Breast epithelium (tissue), 4 donors: ENCODE measurements at regions not wholly inside any gene's neighbourhood (a gene's known extent, or its start where the extent isn't known, plus 50 kb on each side); places are given as distances from the start of the nearest gene placed in this dataset.

Experiments
- DNase-seq, 2 donors: peaks; one replicate each; pipeline ENCODE4 v3.0.0-alpha.2; 2019; ENCODE audit warnings: low spot score in 2 of 2
- H3K27ac ChIP-seq, 2 donors: fragments of 200-600 bp; sonication (generic) in 1 of 2; one replicate each; pipeline ENCODE4 v1.5.1; 2016 to 2019; ENCODE audit warnings: mild to moderate bottlenecking in 1 of 2
- H3K27me3 ChIP-seq, 2 donors: fragments of 200-600 bp; sonication (generic) in 1 of 2; one replicate each; pipeline versions ENCODE4 v1.5.1 to v1.6.0; 2017 to 2019; ENCODE audit warnings: control low read depth in 1 of 2, mild to moderate bottlenecking in 1 of 2
- H3K36me3 ChIP-seq: fragments of 200-600 bp; one replicate; pipeline ENCODE4 v1.5.1; 2019
- H3K4me1 ChIP-seq, 2 donors: fragments of 200-600 bp; sonication (generic); one replicate each; pipeline ENCODE4 v1.5.1; 2016 to 2019; ENCODE audit warnings: control low read depth in 1 of 2
- H3K4me3 ChIP-seq, 3 donors: fragments of 200-600 bp; sonication (generic); 1 replicate in 2 of 3; 2 replicates in 1 of 3; pipeline ENCODE4 v1.5.1; 2016 to 2019; ENCODE audit warnings: mild to moderate bottlenecking in 3 of 3, moderate library complexity in 2 of 3
- H3K9me3 ChIP-seq, 2 donors: fragments of 200-600 bp; sonication (generic) in 1 of 2; one replicate each; pipeline ENCODE4 v1.5.1; 2016 to 2019; ENCODE audit warnings: control low read depth in 1 of 2
- POLR2A ChIP-seq: fragments of 450-650 bp; IDR thresholded peaks from one replicate; pipeline ENCODE4 v1.6.1; 2016; ENCODE audit warnings: antibody characterized with exemption, mild to moderate bottlenecking, moderate library complexity
- POLR2AphosphoS5 ChIP-seq, 3 donors: sonication (generic); formaldehyde crosslinking; IDR thresholded peaks; one replicate each; pipeline ENCODE4 v1.6.1; 2017; ENCODE audit warnings: antibody characterized with exemption in 3 of 3
- intact Hi-C: fragments of 100-400 bp; cut with DNase I; formaldehyde crosslinking; loops from one replicate; pipeline ENCODE4 v1.15.1; 2023; ENCODE audit warnings: low total_unique reads
- TF ChIP-seq, protein P1 (sequence below), 3 donors: fragments of 450-650 bp; IDR thresholded peaks; one replicate each; pipeline ENCODE4 v1.5.1; 2016 to 2017; ENCODE audit warnings: antibody characterized with exemption in 3 of 3, mild to moderate bottlenecking in 3 of 3, moderate library complexity in 3 of 3

- Histone ChIP-seq H3K4me1 (no peaks in the 10 kb centered on the region), H3K27me3 (no peaks in the 10 kb centered on the region), H3K4me3 (no peak overlapping the region), H3K9me3 (no peaks in the 10 kb centered on the region), H3K27ac (no peak overlapping the region), H3K36me3 (no peaks in the 10 kb centered on the region)
- no peak for DNase-seq
- intact Hi-C loops = no loop called here
- TF ChIP-seq, protein P1, sequence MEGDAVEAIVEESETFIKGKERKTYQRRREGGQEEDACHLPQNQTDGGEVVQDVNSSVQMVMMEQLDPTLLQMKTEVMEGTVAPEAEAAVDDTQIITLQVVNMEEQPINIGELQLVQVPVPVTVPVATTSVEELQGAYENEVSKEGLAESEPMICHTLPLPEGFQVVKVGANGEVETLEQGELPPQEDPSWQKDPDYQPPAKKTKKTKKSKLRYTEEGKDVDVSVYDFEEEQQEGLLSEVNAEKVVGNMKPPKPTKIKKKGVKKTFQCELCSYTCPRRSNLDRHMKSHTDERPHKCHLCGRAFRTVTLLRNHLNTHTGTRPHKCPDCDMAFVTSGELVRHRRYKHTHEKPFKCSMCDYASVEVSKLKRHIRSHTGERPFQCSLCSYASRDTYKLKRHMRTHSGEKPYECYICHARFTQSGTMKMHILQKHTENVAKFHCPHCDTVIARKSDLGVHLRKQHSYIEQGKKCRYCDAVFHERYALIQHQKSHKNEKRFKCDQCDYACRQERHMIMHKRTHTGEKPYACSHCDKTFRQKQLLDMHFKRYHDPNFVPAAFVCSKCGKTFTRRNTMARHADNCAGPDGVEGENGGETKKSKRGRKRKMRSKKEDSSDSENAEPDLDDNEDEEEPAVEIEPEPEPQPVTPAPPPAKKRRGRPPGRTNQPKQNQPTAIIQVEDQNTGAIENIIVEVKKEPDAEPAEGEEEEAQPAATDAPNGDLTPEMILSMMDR (IDR thresholded peaks at IDR 0.05) = no peak
- no peak for TF ChIP-seq POLR2A
- TF ChIP-seq POLR2AphosphoS5 (IDR thresholded peaks at IDR 0.05) = no peak
These were observed 924.5 kb upstream of the MBL2 start for GRCh38 chr10:53697038-53697437.

GRCh38 chr10:53690524-53691240, 918.1 kb upstream of the MBL2 start:
- TF ChIP-seq POLR2A = no peak
- TF ChIP-seq POLR2AphosphoS5 (IDR thresholded peaks at IDR 0.05) = no peak
- TF ChIP-seq, protein P1 (IDR thresholded peaks at IDR 0.05) = no peak
- H3K9me3 ChIP-seq = no peaks in the 10 kb centered on the region
- H3K4me3 ChIP-seq = no peak overlapping the region
- no peaks in the 10 kb centered on the region for H3K4me1 ChIP-seq
- H3K36me3 ChIP-seq = no peaks in the 10 kb centered on the region
- DNase-seq = no peak
- no peak overlapping the region for H3K27ac ChIP-seq
- intact Hi-C loops = no loop called here
- no peaks in the 10 kb centered on the region for H3K27me3 ChIP-seq

DNA sequence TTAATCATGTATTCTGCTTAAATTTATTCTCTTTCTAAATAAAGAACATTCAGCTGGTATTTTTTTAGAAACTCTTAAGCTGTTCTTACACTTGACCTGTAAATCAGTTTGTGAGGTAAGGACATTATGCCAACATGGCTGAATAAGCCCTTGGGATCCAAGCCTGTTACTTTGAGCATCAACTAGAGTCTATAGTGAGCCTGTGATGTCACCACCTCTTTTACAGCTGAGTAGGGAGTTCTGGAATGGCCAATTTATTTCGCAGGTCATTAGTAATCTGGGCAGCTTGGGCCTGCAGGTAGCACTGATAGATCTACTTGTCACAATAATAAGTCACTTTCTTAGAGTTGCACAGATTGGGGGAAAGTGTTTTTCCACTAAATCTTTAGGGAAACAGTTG, 915.2 kb upstream of the MBL2 start:
- Histone ChIP-seq H3K36me3 (no peaks in the 10 kb centered on the region), H3K4me1 (no peaks in the 10 kb centered on the region), H3K27ac (no peak overlapping the region), H3K27me3 (no peaks in the 10 kb centered on the region), H3K9me3 (no peaks in the 10 kb centered on the region), H3K4me3 (no peak overlapping the region)
- TF ChIP-seq POLR2AphosphoS5 (IDR thresholded peaks at IDR 0.05) = no peak
- TF ChIP-seq, protein P1 (IDR thresholded peaks at IDR 0.05) = no peak
- TF ChIP-seq POLR2A = no peak
- DNase-seq = no peak
- intact Hi-C loops = no loop called here

GRCh38 chr10:53682885-53683284, 910.3 kb upstream of the MBL2 start:
- intact Hi-C loops = no loop called here
- no peaks in the 10 kb centered on the region for H3K27me3 ChIP-seq
- TF ChIP-seq POLR2AphosphoS5 (IDR thresholded peaks at IDR 0.05) (no peak), POLR2A (no peak)
- TF ChIP-seq, protein P1 (IDR thresholded peaks at IDR 0.05) = no peak
- H3K36me3 ChIP-seq = no peaks in the 10 kb centered on the region
- DNase-seq = no peak
- H3K9me3 ChIP-seq = no peaks in the 10 kb centered on the region
- no peak overlapping the region for H3K4me3 ChIP-seq
- no peaks in the 10 kb centered on the region for H3K4me1 ChIP-seq
- no peak overlapping the region for H3K27ac ChIP-seq

- Histone ChIP-seq H3K4me3 (no peak overlapping the region), H3K36me3 (no peaks in the 10 kb centered on the region), H3K9me3 (no peaks in the 10 kb centered on the region), H3K27me3 (no peaks in the 10 kb centered on the region), H3K4me1 (no peaks in the 10 kb centered on the region), H3K27ac (no peak overlapping the region)
- TF ChIP-seq POLR2A (no peak), POLR2AphosphoS5 (IDR thresholded peaks at IDR 0.05) (no peak)
- TF ChIP-seq, protein P1 (IDR thresholded peaks at IDR 0.05) = no peak
- DNase-seq = no peak
- intact Hi-C loops = no loop called here
These were observed 909.9 kb upstream of the MBL2 start for GRCh38 chr10:53682458-53682857.
